Loucy (cell line): ENCODE measurements at regions not wholly inside any gene's neighbourhood (a gene's known extent, or its start where the extent isn't known, plus 50 kb on each side); places are given as distances from the start of the nearest gene placed in this dataset.

Experiments
- H2AFZ ChIP-seq: fragments of 200-600 bp; sonication (generic); 2 replicates; pipeline ENCODE4 v1.6.0; 2016; ENCODE audit warnings: antibody characterized with exemption, mild to moderate bottlenecking, low read length, moderate library complexity
- H3F3A ChIP-seq: fragments of 200-600 bp; 2 replicates; pipeline ENCODE4 v1.6.0; 2016; ENCODE audit warnings: antibody characterized with exemption, low read depth, mild to moderate bottlenecking
- H3K27me3 ChIP-seq: fragments of 200-600 bp; sonication (generic); 2 replicates; pipeline ENCODE4 v1.6.1; 2014; ENCODE audit warnings: low read length, mild to moderate bottlenecking; ENCODE audit not compliant: insufficient read depth, poor library complexity, severe bottlenecking
- H3K36me3 ChIP-seq: fragments of 200-600 bp; sonication (generic); 2 replicates; pipeline ENCODE4 v1.6.1; 2016; ENCODE audit warnings: low read length; ENCODE audit not compliant: insufficient read depth
- H3K4me1 ChIP-seq: fragments of 200-600 bp; sonication (generic); 2 replicates; pipeline ENCODE4 v1.5.1; 2014; ENCODE audit warnings: low read length, mild to moderate bottlenecking; ENCODE audit not compliant: insufficient read depth, poor library complexity, severe bottlenecking
- H3K4me2 ChIP-seq: fragments of 200-600 bp; sonication (generic); 2 replicates; pipeline ENCODE4 v1.6.0; 2014; ENCODE audit warnings: antibody characterized with exemption, low read length, low read depth, mild to moderate bottlenecking; ENCODE audit not compliant: poor library complexity, severe bottlenecking
- H3K4me3 ChIP-seq: fragments of 200-600 bp; sonication (generic); 2 replicates; pipeline ENCODE4 v1.5.1; 2014; ENCODE audit warnings: low read length, mild to moderate bottlenecking, mixed read lengths; ENCODE audit not compliant: poor library complexity, severe bottlenecking
- H3K79me2 ChIP-seq: fragments of 200-600 bp; sonication (generic); 2 replicates; pipeline ENCODE4 v1.6.1; 2014; ENCODE audit warnings: low read length; ENCODE audit not compliant: insufficient read depth
- H3K9ac ChIP-seq: fragments of 200-600 bp; sonication (generic); 2 replicates; pipeline ENCODE4 v1.6.0; 2014; ENCODE audit warnings: mild to moderate bottlenecking, low read depth, low read length, moderate library complexity; ENCODE audit not compliant: poor library complexity, severe bottlenecking
- H3K9me2 ChIP-seq: fragments of 200-600 bp; sonication (generic); replicated peaks from 2 replicates; pipeline ENCODE4 v1.6.1; 2016; ENCODE audit warnings: low read depth, low read length, mixed read lengths
- H3K9me3 ChIP-seq: fragments of 200-600 bp; sonication (generic); 2 replicates; pipeline ENCODE4 v1.6.1; 2014; ENCODE audit warnings: mild to moderate bottlenecking, antibody characterized with exemption, low read length, low read depth; ENCODE audit not compliant: insufficient read depth
- H4K20me1 ChIP-seq: fragments of 200-600 bp; sonication (generic); 2 replicates; pipeline ENCODE4 v1.6.0; 2014; ENCODE audit warnings: antibody characterized with exemption, low read length, mild to moderate bottlenecking; ENCODE audit not compliant: insufficient read depth, poor library complexity, severe bottlenecking
- EZH2phosphoT487 ChIP-seq: fragments of 200-600 bp; IDR thresholded peaks from 2 replicates; pipeline ENCODE4 v1.6.1; 2018; ENCODE audit warnings: antibody characterized with exemption, mild to moderate bottlenecking, moderate library complexity, borderline replicate concordance
- TF ChIP-seq, protein P1 (sequence below): fragments of 200-600 bp; sonication (generic); conservative IDR thresholded peaks from 2 replicates; pipeline ENCODE4 v1.5.1; 2014; ENCODE audit warnings: mild to moderate bottlenecking, antibody characterized with exemption, low read length

DNA sequence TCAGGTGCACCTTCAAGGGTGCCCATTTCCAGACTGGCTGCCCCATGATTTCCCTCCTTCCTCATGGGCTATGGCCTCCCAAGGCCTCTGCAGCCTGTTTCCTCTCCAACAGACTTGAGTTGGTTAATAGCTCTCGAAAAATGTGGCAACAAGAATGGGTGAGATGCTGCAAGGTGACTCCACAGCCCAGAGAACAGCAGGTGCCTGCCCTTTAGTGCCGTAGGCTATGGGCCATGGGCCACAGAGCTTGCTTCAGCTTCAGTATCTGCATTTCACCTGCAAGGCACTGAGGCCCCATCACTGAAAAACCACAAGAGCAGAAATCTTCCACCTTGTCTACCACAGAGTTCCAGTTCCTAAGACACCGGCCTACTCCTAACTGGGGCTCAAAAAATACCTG is 122.0 kb downstream of the ETS2 start:
- no peak overlapping the region for H3K4me2 ChIP-seq
- no peak for TF ChIP-seq EZH2phosphoT487
- TF ChIP-seq, protein P1, sequence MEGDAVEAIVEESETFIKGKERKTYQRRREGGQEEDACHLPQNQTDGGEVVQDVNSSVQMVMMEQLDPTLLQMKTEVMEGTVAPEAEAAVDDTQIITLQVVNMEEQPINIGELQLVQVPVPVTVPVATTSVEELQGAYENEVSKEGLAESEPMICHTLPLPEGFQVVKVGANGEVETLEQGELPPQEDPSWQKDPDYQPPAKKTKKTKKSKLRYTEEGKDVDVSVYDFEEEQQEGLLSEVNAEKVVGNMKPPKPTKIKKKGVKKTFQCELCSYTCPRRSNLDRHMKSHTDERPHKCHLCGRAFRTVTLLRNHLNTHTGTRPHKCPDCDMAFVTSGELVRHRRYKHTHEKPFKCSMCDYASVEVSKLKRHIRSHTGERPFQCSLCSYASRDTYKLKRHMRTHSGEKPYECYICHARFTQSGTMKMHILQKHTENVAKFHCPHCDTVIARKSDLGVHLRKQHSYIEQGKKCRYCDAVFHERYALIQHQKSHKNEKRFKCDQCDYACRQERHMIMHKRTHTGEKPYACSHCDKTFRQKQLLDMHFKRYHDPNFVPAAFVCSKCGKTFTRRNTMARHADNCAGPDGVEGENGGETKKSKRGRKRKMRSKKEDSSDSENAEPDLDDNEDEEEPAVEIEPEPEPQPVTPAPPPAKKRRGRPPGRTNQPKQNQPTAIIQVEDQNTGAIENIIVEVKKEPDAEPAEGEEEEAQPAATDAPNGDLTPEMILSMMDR: no peak
- no peak overlapping the region for H3K9ac ChIP-seq
- no peaks in the 10 kb centered on the region for H3F3A ChIP-seq
- no peaks in the 10 kb centered on the region for H3K27me3 ChIP-seq
- H4K20me1 ChIP-seq: no peaks in the 10 kb centered on the region
- no peaks in the 10 kb centered on the region for H3K9me2 ChIP-seq
- H3K4me1 ChIP-seq: peaks cover 5% of the 10 kb centered on the region
- no peak overlapping the region for H3K4me3 ChIP-seq
- no peaks in the 10 kb centered on the region for H3K36me3 ChIP-seq
- no peaks in the 10 kb centered on the region for H3K9me3 ChIP-seq
- no peaks in the 10 kb centered on the region for H3K79me2 ChIP-seq
- no peak overlapping the region for H2AFZ ChIP-seq

DNA sequence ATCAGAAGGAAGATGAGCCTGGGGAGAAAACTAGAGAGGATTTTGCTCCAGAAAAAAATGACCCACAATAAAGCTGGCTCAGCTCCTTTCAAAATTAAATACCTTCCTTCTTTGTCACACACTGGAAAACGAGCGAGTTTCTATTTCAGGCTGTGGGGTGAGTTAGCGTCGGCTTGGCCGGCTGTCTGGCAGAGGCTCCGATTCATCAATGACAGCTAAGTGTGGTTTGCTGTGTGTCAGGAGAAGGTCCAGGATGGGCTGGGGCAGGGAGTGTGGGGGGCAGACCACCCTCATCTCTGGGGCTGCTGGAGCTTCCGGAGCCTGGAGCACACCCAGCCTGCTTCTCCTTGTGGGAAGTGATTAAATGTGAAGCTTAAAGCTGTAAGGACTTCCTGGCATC is 120.2 kb downstream of the ETS2 start:
- no peaks in the 10 kb centered on the region for H3K36me3 ChIP-seq
- no peak overlapping the region for H3K4me3 ChIP-seq
- peaks cover 5% of the 10 kb centered on the region for H3K4me1 ChIP-seq
- no peaks in the 10 kb centered on the region for H3K9me3 ChIP-seq
- H2AFZ ChIP-seq: no peak overlapping the region
- no peaks in the 10 kb centered on the region for H3K79me2 ChIP-seq
- no peak overlapping the region for H3K9ac ChIP-seq
- H4K20me1 ChIP-seq: no peaks in the 10 kb centered on the region
- no peaks in the 10 kb centered on the region for H3K27me3 ChIP-seq
- H3K4me2 ChIP-seq: no peak overlapping the region
- TF ChIP-seq, protein P1: no peak
- no peak for TF ChIP-seq EZH2phosphoT487
- H3F3A ChIP-seq: no peaks in the 10 kb centered on the region
- H3K9me2 ChIP-seq: no peaks in the 10 kb centered on the region

DNA sequence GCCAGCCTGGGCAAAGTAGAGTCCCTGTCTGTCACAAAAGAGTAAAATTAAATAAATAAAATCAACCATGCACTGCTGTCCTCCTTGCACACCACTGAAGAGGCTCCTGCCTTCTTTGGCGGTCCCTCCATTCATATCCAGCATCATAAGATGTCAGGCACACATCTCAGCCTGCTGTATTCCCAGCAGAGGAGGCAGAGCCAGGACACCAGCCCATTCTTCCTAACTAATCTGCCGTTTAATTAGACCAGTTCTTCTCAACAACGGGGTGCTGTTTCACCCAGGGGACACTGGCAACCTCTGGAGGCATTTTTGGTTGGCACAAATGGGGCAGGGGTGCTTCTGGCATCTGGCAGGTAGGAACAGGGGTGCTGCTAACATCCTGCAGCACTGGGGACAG is 119.7 kb downstream of the ETS2 start:
- Histone ChIP-seq H3K9me3 (no peaks in the 10 kb centered on the region), H4K20me1 (no peaks in the 10 kb centered on the region), H3K79me2 (no peaks in the 10 kb centered on the region), H3K9ac (no peak overlapping the region), H3K27me3 (no peaks in the 10 kb centered on the region), H3K9me2 (no peaks in the 10 kb centered on the region), H3K36me3 (no peaks in the 10 kb centered on the region), H2AFZ (no peak overlapping the region), H3K4me1 (peaks cover 5% of the 10 kb centered on the region), H3F3A (no peaks in the 10 kb centered on the region), H3K4me2 (no peak overlapping the region), H3K4me3 (no peak overlapping the region)
- TF ChIP-seq, protein P1: no peak
- TF ChIP-seq EZH2phosphoT487: no peak
